ENCODE measurements at regions not wholly inside any gene's neighbourhood (a gene's known extent, or its start where the extent isn't known, plus 50 kb on each side); places are given as distances from the start of the nearest gene placed in this dataset.

DNA sequence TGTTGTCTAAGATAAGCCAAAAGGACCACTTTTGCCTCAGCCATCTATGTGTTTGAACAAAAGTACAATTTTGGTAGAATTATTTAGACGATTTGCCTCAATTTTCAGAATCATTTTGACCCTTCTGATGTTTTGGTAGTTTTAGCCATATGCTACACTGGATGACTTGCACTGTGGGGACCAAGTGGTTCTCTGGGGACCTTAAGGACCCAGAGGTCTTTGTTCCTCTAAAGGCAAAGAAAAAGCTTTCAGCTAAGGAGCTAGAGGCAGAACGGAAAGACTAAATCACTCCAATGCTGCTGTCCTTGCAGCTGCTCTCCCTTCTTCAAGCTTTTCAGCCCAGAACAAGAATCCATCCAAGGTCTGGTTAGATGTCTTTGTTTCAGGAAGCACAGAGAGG, 51.0 kb upstream of the APC start:
- H3K36me3 ChIP-seq: no peaks in the 10 kb centered on the region
- H3K27me3 ChIP-seq: no peaks in the 10 kb centered on the region
- intact Hi-C loops (cut with DNase I; ENCODE audit: low total_unique reads): no loop called here
- H3K4me3 ChIP-seq: no peak overlapping the region
- DNase-seq: no peak
- no peaks in the 10 kb centered on the region for H3K4me1 ChIP-seq
- no peak overlapping the region for H3K27ac ChIP-seq
- H3K9me3 ChIP-seq: no peaks in the 10 kb centered on the region
- no peak for TF ChIP-seq POLR2A (IDR thresholded peaks at IDR 0.05)
- TF ChIP-seq, protein P1, sequence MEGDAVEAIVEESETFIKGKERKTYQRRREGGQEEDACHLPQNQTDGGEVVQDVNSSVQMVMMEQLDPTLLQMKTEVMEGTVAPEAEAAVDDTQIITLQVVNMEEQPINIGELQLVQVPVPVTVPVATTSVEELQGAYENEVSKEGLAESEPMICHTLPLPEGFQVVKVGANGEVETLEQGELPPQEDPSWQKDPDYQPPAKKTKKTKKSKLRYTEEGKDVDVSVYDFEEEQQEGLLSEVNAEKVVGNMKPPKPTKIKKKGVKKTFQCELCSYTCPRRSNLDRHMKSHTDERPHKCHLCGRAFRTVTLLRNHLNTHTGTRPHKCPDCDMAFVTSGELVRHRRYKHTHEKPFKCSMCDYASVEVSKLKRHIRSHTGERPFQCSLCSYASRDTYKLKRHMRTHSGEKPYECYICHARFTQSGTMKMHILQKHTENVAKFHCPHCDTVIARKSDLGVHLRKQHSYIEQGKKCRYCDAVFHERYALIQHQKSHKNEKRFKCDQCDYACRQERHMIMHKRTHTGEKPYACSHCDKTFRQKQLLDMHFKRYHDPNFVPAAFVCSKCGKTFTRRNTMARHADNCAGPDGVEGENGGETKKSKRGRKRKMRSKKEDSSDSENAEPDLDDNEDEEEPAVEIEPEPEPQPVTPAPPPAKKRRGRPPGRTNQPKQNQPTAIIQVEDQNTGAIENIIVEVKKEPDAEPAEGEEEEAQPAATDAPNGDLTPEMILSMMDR (IDR thresholded peaks at IDR 0.05): no peak

DNA sequence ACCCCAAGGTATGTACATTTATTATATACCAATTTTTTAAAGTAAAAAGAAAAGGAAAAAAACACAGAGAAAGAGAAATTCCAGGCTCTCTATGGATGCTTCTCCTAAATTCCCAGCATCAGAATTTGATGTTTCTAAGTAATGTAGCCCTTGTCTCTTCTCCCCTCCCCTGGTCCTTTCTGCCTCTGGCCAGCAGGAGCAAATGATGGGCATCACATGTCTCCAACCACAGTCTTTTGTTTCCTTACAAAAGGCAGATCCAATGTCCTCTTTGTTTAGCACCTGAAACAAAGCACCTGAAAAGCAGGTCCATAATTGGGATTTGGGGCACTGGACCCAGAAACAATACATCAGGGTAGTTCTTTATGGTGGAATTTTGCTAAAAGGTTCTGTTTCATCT, 50.4 kb upstream of the APC start:
- H3K9me3 ChIP-seq: no peaks in the 10 kb centered on the region
- H3K4me3 ChIP-seq: no peak overlapping the region
- no peak overlapping the region for H3K27ac ChIP-seq
- no peak for TF ChIP-seq POLR2A (IDR thresholded peaks at IDR 0.05)
- TF ChIP-seq, protein P1 (IDR thresholded peaks at IDR 0.05): no peak
- intact Hi-C loops (cut with DNase I; ENCODE audit: low total_unique reads): no loop called here
- no peaks in the 10 kb centered on the region for H3K36me3 ChIP-seq
- H3K27me3 ChIP-seq: no peaks in the 10 kb centered on the region
- H3K4me1 ChIP-seq: no peaks in the 10 kb centered on the region
- no peak for DNase-seq
